ENCODE measurements at regions not wholly inside any gene's neighbourhood (a gene's known extent, or its start where the extent isn't known, plus 50 kb on each side); places are given as distances from the start of the nearest gene placed in this dataset.

DNA sequence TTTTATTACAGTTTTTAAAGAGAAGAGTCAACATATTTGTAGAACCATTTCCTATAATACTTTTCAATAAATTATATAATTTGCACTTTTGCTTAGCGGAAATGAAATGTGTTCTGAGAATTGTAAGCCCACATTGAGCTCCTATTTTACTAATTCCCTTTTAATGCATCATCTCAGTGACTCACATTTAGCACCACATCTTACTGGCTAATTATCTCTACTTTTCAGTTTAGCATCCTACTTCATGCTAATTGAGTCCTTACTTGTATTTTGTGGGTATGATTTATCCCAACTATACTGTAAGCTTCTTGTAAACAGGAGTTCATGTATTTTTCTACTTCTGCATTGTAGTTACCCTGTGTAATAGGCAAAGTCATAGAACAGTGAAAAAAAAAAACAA, 67.5 kb downstream of the TMX1 start:
- Histone ChIP-seq H3K27me3 (ENCODE audit: control insufficient read depth, insufficient read depth, low read length) (no peaks in the 10 kb centered on the region), H3K4me3 (ENCODE audit: low read depth, low read length) (no peak overlapping the region), H3K36me3 (ENCODE audit: control insufficient read depth, insufficient read depth, low read length) (no peaks in the 10 kb centered on the region)
- no peak for DNase-seq (ENCODE audit: low read depth)
- TF ChIP-seq CTCF (IDR thresholded peaks at IDR 0.05; ENCODE audit: insufficient read depth, low read length, poor library complexity, severe bottlenecking) = no peak

DNA sequence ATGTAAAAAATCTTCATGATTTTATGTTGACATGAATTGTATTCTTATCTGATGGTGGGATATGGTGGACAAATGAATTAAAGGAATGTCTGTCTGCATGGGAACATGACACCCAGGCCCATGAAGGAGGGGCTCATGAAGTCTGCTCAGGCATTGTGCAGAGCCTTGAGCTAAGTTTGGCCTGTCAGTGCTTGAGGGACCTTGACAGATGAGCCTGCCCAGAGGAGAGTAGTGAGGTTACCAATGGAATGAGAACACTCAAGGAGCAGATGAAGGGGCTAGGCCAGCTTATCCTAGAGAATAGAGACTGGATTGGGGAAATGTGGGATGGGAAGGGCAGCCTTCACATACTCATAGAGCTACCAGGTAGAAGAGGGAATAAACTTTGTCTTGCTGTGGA, 68.8 kb downstream of the TMX1 start:
- no peaks in the 10 kb centered on the region for H3K36me3 ChIP-seq (ENCODE audit: control insufficient read depth, insufficient read depth, low read length)
- TF ChIP-seq CTCF (IDR thresholded peaks at IDR 0.05; ENCODE audit: insufficient read depth, low read length, poor library complexity, severe bottlenecking) = no peak
- H3K27me3 ChIP-seq (ENCODE audit: control insufficient read depth, insufficient read depth, low read length) = no peaks in the 10 kb centered on the region
- DNase-seq (ENCODE audit: low read depth) = no peak
- no peak overlapping the region for H3K4me3 ChIP-seq (ENCODE audit: low read depth, low read length)

GRCh38 chr14:51310505-51310944, 70.5 kb downstream of the TMX1 start:
- Histone ChIP-seq H3K4me3 (ENCODE audit: low read depth, low read length) (no peak overlapping the region), H3K27me3 (ENCODE audit: control insufficient read depth, insufficient read depth, low read length) (no peaks in the 10 kb centered on the region), H3K36me3 (ENCODE audit: control insufficient read depth, insufficient read depth, low read length) (no peaks in the 10 kb centered on the region)
- DNase-seq (ENCODE audit: low read depth) = no peak
- no peak for TF ChIP-seq CTCF (IDR thresholded peaks at IDR 0.05; ENCODE audit: insufficient read depth, low read length, poor library complexity, severe bottlenecking)

- no peak for TF ChIP-seq CTCF (IDR thresholded peaks at IDR 0.05; ENCODE audit: insufficient read depth, low read length, poor library complexity, severe bottlenecking)
- no peak overlapping the region for H3K4me3 ChIP-seq (ENCODE audit: low read depth, low read length)
- H3K36me3 ChIP-seq (ENCODE audit: control insufficient read depth, insufficient read depth, low read length) = no peaks in the 10 kb centered on the region
- H3K27me3 ChIP-seq (ENCODE audit: control insufficient read depth, insufficient read depth, low read length) = no peaks in the 10 kb centered on the region
- DNase-seq (ENCODE audit: low read depth) = no peak
Measured at GRCh38 chr14:51314321-51315015, 74.4 kb downstream of the TMX1 start.

DNA sequence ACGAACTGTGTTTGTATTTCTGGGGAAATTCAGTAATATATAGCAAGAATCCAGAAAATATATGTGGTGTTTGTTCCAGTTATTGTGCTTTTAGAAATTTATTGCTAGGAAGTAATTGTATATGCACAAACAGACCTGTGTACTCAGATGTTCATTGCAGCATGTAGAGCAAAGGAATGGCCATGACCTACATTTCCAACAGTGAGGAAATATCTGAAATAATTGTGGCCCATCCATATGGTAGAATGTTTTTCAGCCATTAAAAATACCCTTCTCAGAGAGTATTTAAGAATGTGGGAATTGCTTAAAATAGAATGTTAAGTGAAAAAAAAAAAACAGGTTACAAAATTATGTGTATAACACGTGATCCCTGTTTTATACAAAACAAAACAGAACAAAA, 77.3 kb downstream of the TMX1 start:
- DNase-seq (ENCODE audit: low read depth) = no peak
- TF ChIP-seq CTCF (IDR thresholded peaks at IDR 0.05; ENCODE audit: insufficient read depth, low read length, poor library complexity, severe bottlenecking) = no peak
- H3K27me3 ChIP-seq (ENCODE audit: control insufficient read depth, insufficient read depth, low read length) = no peaks in the 10 kb centered on the region

More for the DNA sequence above, 77.3 kb downstream of the TMX1 start:
- Histone ChIP-seq H3K4me3 (ENCODE audit: low read depth, low read length) (no peak overlapping the region), H3K36me3 (ENCODE audit: control insufficient read depth, insufficient read depth, low read length) (no peaks in the 10 kb centered on the region)

Measured in kidney epithelial cell (primary cell).